HCT116 (cell line): ENCODE measurements at regions not wholly inside any gene's neighbourhood (a gene's known extent, or its start where the extent isn't known, plus 50 kb on each side); places are given as distances from the start of the nearest gene placed in this dataset.

Experiments used
- ATAC-seq: fragments of 200-7000 bp; cut with Tn5 transposase; 2 replicates; pipeline ENCODE4 v1.9.1; 2020; ENCODE audit warnings: mild to moderate bottlenecking, moderate library complexity
- BruUV-seq: library from RNA; stranded (reverse); fragments of 400-500 nt; replicated peaks from 2 replicates; lab custom pipeline; 2021; lab: Mats Ljungman, UMichigan
- CTCF ChIA-PET: fragments of 300-600 bp; sonication (Branson Sonifier 250); formaldehyde crosslinking; loops from one replicate; lab custom pipeline; 2021; ENCODE audit warnings: antibody characterized with exemption; lab: Charles Lee
- POLR2A ChIA-PET: fragments of 300-600, 350-600 bp; sonication (Branson Sonifier 250); formaldehyde crosslinking; loops from one replicate; lab custom pipeline; 2021; ENCODE audit warnings: antibody characterized with exemption; lab: Charles Lee
- RAD21 ChIA-PET, 2 experiments: fragments of 300-600 bp; sonication (Branson Sonifier 250); formaldehyde crosslinking; loops; one replicate each; lab custom pipeline; 2023; ENCODE audit warnings: low total read pairs in 2 of 2; ENCODE audit not compliant: uncharacterized antibody in 2 of 2, unreplicated experiment in 2 of 2, low non-redundant PET in 1 of 2; lab: Charles Lee
- DNase-seq: peaks from one replicate; pipeline ENCODE4 v3.0.0-alpha.2; 2010; ENCODE audit warnings: low read depth, low spot score
- H2AFZ ChIP-seq: fragments of 200-600 bp; shearing (Covaris generic), sonication (generic); 2 replicates; pipeline ENCODE4 v1.6.1; 2017; ENCODE audit warnings: low read depth, mixed run types, mixed read lengths, antibody characterized with exemption, low read length; ENCODE audit not compliant: poor library complexity, severe bottlenecking
- H3K27ac ChIP-seq: 2 replicates; pipeline ENCODE4 v1.5.1; 2012; ENCODE audit warnings: low read depth, low read length
- H3K27me3 ChIP-seq: fragments of 200-600 bp; sonication (generic); 2 replicates; pipeline ENCODE4 v1.6.1; 2016; ENCODE audit warnings: mixed run types, low read length, mixed read lengths; ENCODE audit not compliant: insufficient read depth
- H3K36me3 ChIP-seq, 2 experiments: fragments of 200-500 bp in 1 of 2; fragments of 200-600 bp in 1 of 2; sonication (Bioruptor generic) in 1 of 2; sonication (generic) in 1 of 2; 2 replicates each; pipeline versions ENCODE4 v1.5.1 to v1.6.1; 2014 to 2016; ENCODE audit warnings: low read length in 2 of 2, inconsistent platforms in 1 of 2, mixed read lengths in 1 of 2, mixed run types in 1 of 2; ENCODE audit not compliant: insufficient read depth in 2 of 2, control insufficient read depth in 1 of 2
- H3K4me1 ChIP-seq, 2 experiments: fragments of 200-600 bp in 1 of 2; sonication (generic) in 1 of 2; 2 replicates each; pipeline versions ENCODE4 v1.5.1 to v1.6.1; 2012 to 2017; ENCODE audit warnings: low read length in 2 of 2, inconsistent platforms in 1 of 2, mild to moderate bottlenecking in 1 of 2, mixed read lengths in 1 of 2, mixed run types in 1 of 2, moderate library complexity in 1 of 2; ENCODE audit not compliant: insufficient read depth in 2 of 2, control insufficient read depth in 1 of 2
- H3K4me2 ChIP-seq: fragments of 200-600 bp; sonication (generic); 2 replicates; pipeline ENCODE4 v1.6.1; 2017; ENCODE audit warnings: mixed run types, low read length, mixed read lengths
- H3K4me3 ChIP-seq, 2 experiments: fragments of 200-600 bp in 1 of 2; sonication (generic) in 1 of 2; replicated peaks in 1 of 2; 2 replicates each; pipeline ENCODE4 v1.5.1; 2011 to 2016; ENCODE audit warnings: low read length in 2 of 2, control low read depth in 1 of 2, low read depth in 1 of 2, mild to moderate bottlenecking in 1 of 2, mixed read lengths in 1 of 2, mixed run types in 1 of 2
- H3K79me2 ChIP-seq: fragments of 200-600 bp; sonication (generic); 2 replicates; pipeline ENCODE4 v1.6.1; 2017; ENCODE audit warnings: mild to moderate bottlenecking, mixed run types, low read length, moderate library complexity, mixed read lengths; ENCODE audit not compliant: insufficient read depth
- H3K9ac ChIP-seq: fragments of 200-600 bp; sonication (generic); 2 replicates; pipeline ENCODE4 v1.6.1; 2016; ENCODE audit warnings: low read length, mixed read lengths
- H3K9me2 ChIP-seq: fragments of 200-600 bp; sonication (generic), shearing (Covaris generic); 2 replicates; pipeline ENCODE4 v1.6.1; 2017; ENCODE audit warnings: mixed run types, mild to moderate bottlenecking, moderate library complexity; ENCODE audit not compliant: insufficient read depth
- H3K9me3 ChIP-seq, 2 experiments: fragments of 200-500 bp in 1 of 2; fragments of 200-600 bp in 1 of 2; sonication (Bioruptor generic) in 1 of 2; sonication (generic) in 1 of 2; 2 replicates each; pipeline ENCODE4 v1.6.1; 2014 to 2017; ENCODE audit warnings: low read length in 2 of 2, mixed read lengths in 2 of 2, inconsistent platforms in 1 of 2, low read depth in 1 of 2, mild to moderate bottlenecking in 1 of 2, mixed run types in 1 of 2, moderate library complexity in 1 of 2; ENCODE audit not compliant: control insufficient read depth in 1 of 2, insufficient read depth in 1 of 2
- H4K20me1 ChIP-seq: fragments of 200-600 bp; sonication (generic), shearing (Covaris generic); 2 replicates; pipeline ENCODE4 v1.6.1; 2017; ENCODE audit warnings: mixed run types, mild to moderate bottlenecking, moderate library complexity; ENCODE audit not compliant: insufficient read depth
- CBX3 ChIP-seq: IDR thresholded peaks from 2 replicates; pipeline ENCODE4 v1.6.1; 2012; ENCODE audit warnings: low read depth
- EGR1 ChIP-seq: IDR thresholded peaks from 2 replicates; pipeline ENCODE4 v1.6.1; 2012; ENCODE audit warnings: low read depth
- ELF1 ChIP-seq: IDR thresholded peaks from 2 replicates; pipeline ENCODE4 v1.6.1; 2012; ENCODE audit warnings: low read depth, borderline replicate concordance
- EZH2 ChIP-seq: fragments of 200-600 bp; sonication (generic); IDR thresholded peaks from 2 replicates; pipeline ENCODE4 v1.6.1; 2017; ENCODE audit warnings: antibody characterized with exemption, mixed run types
- JUND ChIP-seq: IDR thresholded peaks from 2 replicates; pipeline ENCODE4 v1.6.1; 2012
- RAD21 ChIP-seq: IDR thresholded peaks from 2 replicates; pipeline ENCODE4 v1.6.1; 2012; ENCODE audit warnings: low read depth, mild to moderate bottlenecking
- SRF ChIP-seq: IDR thresholded peaks from 2 replicates; pipeline ENCODE4 v1.6.1; 2012; ENCODE audit warnings: low read depth
- TCF7L2 ChIP-seq: IDR thresholded peaks from 2 replicates; pipeline ENCODE4 v1.7.0; 2011; ENCODE audit warnings: borderline replicate concordance, inconsistent platforms; ENCODE audit not compliant: insufficient read depth, insufficient read length; ENCODE audit errors: extremely low read depth
- YY1 ChIP-seq: IDR thresholded peaks from 2 replicates; pipeline ENCODE4 v1.6.1; 2011; ENCODE audit warnings: low read length, low read depth, moderate library complexity, mild to moderate bottlenecking; ENCODE audit not compliant: insufficient replicate concordance; ENCODE audit errors: extremely low read depth
- ZNF274 ChIP-seq: fragments of 200-500 bp; sonication (Bioruptor generic); IDR thresholded peaks from 2 replicates; pipeline ENCODE4 v1.6.1; 2014; ENCODE audit warnings: mild to moderate bottlenecking, low read depth, low read length, inconsistent platforms
- intact Hi-C: fragments of 100-400 bp; cut with micrococcal nuclease; formaldehyde crosslinking; loops from 2 replicates; pipeline ENCODE4 v1.10.0; 2022
- TF ChIP-seq, protein P1 (sequence below): IDR thresholded peaks from 2 replicates; pipeline ENCODE4 v1.6.1; 2011; ENCODE audit warnings: mild to moderate bottlenecking, low read length, moderate library complexity; ENCODE audit not compliant: insufficient replicate concordance; ENCODE audit errors: extremely low read depth

DNA sequence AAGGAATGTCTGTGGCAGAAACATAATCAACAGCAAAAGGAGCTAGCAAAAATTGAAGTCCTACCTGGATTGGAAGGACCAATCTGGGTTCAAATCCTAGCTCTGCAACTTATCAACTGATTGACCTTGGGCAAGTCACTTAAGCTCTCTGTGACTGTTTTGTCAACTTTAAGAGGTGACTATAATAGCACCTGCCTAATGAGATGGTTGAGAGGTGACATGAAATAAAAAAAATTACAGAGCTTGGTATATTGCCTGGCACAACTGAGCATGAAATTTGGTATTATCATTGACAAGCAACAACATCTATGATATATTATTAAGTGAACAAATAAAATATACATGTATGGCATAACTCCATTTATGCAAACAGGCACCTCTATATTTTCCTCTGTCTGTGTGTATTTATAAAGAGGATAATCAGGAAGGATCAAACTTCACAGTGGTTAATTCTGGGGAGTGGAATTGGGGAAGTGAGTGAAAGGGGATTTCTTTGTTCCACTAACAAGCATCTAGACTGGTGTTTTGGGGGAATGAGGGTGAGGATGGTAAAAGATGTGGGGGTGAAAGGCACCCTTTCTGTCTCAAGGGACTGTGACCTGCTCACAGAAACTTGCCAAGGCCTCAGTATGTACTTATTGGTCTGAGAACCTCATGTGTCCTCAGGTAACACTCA is 132.8 kb upstream of the SERTAD2 start:
- CTCF ChIA-PET = no interaction called here

More for the DNA sequence above, 132.8 kb upstream of the SERTAD2 start:
- no peak for ATAC-seq
- no TSS peak for BruUV-seq
- Histone ChIP-seq H3K79me2 (no peaks in the 10 kb centered on the region), H3K9me3 (no peaks in the 10 kb centered on the region), H3K4me1 (peaks cover 6 to 33% of the 10 kb centered on the region in 2 experiments; a peak in 2 of 4 replicates), H3K36me3 (no peaks in the 10 kb centered on the region), H3K4me2 (no peak overlapping the region), H3K27ac (no peak overlapping the region), H4K20me1 (no peaks in the 10 kb centered on the region), H3K4me3 (no peak overlapping the region), H3K27me3 (no peaks in the 10 kb centered on the region), H3K9ac (no peak overlapping the region), H2AFZ (no peak overlapping the region), H3K9me2 (no peaks in the 10 kb centered on the region)
- DNase-seq = no peak
- POLR2A ChIA-PET = interaction anchor here (1.3 kb wide), 1 partner anchor 13 kb away, joined by 3 read pairs; no protein-coding TSS in a partner anchor
- intact Hi-C loops = no loop called here
- RAD21 ChIA-PET = no interaction called here
- no peak for TF ChIP-seq EGR1
- TF ChIP-seq RAD21 = no peak
- TF ChIP-seq, protein P1, sequence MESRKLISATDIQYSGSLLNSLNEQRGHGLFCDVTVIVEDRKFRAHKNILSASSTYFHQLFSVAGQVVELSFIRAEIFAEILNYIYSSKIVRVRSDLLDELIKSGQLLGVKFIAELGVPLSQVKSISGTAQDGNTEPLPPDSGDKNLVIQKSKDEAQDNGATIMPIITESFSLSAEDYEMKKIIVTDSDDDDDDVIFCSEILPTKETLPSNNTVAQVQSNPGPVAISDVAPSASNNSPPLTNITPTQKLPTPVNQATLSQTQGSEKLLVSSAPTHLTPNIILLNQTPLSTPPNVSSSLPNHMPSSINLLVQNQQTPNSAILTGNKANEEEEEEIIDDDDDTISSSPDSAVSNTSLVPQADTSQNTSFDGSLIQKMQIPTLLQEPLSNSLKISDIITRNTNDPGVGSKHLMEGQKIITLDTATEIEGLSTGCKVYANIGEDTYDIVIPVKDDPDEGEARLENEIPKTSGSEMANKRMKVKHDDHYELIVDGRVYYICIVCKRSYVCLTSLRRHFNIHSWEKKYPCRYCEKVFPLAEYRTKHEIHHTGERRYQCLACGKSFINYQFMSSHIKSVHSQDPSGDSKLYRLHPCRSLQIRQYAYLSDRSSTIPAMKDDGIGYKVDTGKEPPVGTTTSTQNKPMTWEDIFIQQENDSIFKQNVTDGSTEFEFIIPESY = no peak
- TF ChIP-seq TCF7L2 = no peak
- TF ChIP-seq JUND = no peak
- TF ChIP-seq CBX3 = no peak
- no peak for TF ChIP-seq EZH2
- TF ChIP-seq ZNF274 = no peak
- no peak for TF ChIP-seq SRF
- TF ChIP-seq YY1 = no peak
- TF ChIP-seq ELF1 = no peak
